ENCODE measurements at regions not wholly inside any gene's neighbourhood (a gene's known extent, or its start where the extent isn't known, plus 50 kb on each side); places are given as distances from the start of the nearest gene placed in this dataset.
A peak's percentile ranks its signal among the peaks of the same experiment; 100 is the strongest.
"Not testable (repeated sequence)": the region's sequence is repeated elsewhere in the genome, so short reads cannot be mapped to it uniquely, and the experiment has no call there.

DNA sequence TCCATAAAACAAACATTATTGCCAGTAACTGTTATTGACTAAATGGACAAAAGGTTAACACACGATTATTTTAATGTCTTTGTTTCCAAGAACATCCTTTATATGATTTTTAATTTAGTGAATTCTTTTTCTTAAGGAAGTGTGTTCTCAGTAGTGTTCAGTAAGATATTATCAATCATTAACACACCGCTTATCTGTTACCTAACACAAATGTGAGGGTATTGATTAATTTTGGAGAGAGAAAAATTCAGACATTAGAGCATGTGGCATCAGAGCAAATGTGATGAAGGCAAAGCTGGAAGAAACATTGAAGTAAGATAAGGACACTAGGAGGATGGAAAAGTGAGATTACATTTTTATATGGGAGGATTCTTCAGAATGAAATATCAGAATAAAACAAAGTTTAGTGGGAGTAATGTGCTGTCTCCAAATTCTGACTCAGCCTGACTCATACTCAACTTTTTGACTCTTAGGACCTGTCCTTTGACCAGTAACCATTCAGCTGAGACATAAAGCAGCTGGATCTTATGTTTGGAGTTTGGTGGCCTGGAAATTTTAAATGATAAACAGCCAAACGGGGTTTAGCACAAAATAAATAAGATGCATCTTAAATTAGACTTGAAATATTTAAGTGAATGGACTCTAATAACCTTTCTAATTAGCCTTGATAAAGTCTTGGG is 348.6 kb downstream of the CD109 start:
- no peak overlapping the region for H3K4me3 ChIP-seq (ENCODE audit: low read depth, low read length)
- peak; percentile 62 for DNase-seq (ENCODE audit: low read depth)
- TF ChIP-seq, protein P1, sequence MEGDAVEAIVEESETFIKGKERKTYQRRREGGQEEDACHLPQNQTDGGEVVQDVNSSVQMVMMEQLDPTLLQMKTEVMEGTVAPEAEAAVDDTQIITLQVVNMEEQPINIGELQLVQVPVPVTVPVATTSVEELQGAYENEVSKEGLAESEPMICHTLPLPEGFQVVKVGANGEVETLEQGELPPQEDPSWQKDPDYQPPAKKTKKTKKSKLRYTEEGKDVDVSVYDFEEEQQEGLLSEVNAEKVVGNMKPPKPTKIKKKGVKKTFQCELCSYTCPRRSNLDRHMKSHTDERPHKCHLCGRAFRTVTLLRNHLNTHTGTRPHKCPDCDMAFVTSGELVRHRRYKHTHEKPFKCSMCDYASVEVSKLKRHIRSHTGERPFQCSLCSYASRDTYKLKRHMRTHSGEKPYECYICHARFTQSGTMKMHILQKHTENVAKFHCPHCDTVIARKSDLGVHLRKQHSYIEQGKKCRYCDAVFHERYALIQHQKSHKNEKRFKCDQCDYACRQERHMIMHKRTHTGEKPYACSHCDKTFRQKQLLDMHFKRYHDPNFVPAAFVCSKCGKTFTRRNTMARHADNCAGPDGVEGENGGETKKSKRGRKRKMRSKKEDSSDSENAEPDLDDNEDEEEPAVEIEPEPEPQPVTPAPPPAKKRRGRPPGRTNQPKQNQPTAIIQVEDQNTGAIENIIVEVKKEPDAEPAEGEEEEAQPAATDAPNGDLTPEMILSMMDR (IDR thresholded peaks at IDR 0.05; ENCODE audit: insufficient read depth, low read length), result no peak

DNA sequence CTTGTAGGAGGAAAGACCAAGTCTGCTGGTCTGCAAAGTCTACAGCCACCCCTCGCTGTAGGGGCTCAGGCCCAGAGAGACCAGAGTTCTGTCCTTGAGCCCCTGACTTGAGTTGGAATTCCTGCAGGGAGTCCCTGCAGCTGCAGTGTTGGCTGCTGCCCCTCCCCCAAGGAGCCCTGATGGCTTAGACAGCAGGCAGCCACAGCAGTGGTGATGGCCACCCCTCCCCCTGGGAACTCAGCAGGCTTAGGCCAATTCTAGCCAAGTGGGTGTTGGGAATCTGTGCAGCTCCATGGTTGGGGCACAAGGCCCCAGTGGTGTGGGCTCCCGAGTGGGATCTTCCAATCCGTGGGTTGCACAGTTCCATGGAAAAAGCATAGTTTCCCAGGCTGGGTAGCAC is 345.4 kb downstream of the CD109 start:
- no peak overlapping the region for H3K4me3 ChIP-seq (ENCODE audit: low read depth, low read length)
- TF ChIP-seq, protein P1 (IDR thresholded peaks at IDR 0.05; ENCODE audit: insufficient read depth, low read length), result no peak
- no peak for DNase-seq (ENCODE audit: low read depth)

DNA sequence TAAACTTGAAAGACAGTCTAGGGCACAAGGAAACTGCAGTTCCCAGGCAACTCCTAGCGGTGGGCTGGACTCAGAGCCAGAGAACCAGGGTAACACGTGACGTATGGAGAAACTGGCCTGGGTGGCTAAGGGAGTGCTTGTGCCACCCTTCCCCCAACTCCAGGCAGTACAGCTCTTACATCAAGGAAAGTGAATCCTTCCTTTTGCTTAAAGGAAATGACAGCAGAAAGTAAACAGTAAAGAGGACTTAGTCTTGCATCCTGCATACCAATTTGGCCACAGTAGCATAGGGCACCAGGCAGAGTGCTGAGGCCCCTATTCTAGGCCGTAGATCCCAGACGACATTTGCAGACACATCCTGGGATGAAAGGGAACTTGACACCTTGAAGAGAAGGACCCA is 322.8 kb downstream of the CD109 start:
- H3K4me3 ChIP-seq (ENCODE audit: low read depth, low read length), result no peak overlapping the region
- TF ChIP-seq, protein P1 (IDR thresholded peaks at IDR 0.05; ENCODE audit: insufficient read depth, low read length), result no peak
- no peak for DNase-seq (ENCODE audit: low read depth)

DNA sequence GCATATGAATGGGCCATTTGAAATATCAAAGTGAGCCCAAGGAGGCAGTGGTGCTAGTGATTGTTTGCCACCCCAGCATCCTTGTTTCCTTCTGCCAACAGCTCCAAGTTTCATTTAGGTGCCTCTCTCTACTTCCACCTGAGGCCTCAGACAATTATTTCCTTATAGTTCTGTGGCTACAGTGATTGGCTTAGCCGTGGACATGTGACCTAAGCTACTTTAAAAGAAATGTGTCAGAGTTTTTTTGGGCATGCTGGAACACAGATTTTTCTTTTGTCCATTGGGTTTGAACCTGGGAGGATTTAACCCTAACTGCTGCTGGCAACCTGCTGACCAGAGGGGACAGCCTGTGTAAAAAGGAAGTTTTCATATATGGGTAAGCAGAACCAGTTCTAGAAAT is 319.4 kb downstream of the CD109 start:
- no peak overlapping the region for H3K4me3 ChIP-seq (ENCODE audit: low read depth, low read length)
- DNase-seq (ENCODE audit: low read depth), result no peak
- TF ChIP-seq, protein P1 (IDR thresholded peaks at IDR 0.05; ENCODE audit: insufficient read depth, low read length), result no peak

DNA sequence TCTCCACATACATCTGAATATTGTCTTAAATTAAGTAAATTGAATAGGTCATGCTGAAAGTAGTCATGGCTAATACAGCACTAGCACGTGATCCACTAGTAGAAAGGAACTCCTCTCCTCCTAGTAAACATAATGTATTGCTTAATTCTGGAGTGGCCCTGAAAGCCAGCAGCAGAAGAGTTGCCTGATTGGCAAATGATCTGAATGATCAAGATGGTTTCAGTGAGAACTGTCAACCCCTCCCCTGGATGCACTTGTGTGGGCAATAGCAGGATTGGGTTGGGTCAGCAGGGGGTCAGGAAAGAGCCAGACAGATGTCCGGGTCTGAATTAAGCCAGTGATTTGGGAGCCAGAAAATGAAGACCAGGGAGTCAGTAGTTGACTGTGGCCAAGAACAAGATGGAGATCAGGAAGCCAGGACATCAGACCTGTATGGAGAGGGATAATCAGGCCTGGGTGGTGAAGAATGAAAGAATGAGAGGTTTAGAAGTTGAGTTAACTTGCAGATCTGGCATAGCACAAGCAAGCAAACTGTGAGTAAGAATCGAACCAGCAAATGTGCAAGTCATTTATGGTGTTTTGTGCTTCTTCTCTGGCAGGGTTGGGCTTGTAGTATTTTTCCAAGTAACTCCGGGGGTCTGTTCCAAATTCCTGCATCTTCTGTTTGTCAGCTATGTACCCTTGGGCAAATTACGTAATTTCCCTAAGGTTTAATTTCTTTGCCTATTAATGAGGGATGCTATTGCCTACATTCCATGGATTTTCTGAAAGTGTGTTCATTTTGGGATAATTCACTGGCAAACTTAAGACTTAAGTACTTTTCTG is 304.9 kb downstream of the CD109 start:
- H3K4me3 ChIP-seq (ENCODE audit: low read depth, low read length), result no peak overlapping the region
- TF ChIP-seq, protein P1 (IDR thresholded peaks at IDR 0.05; ENCODE audit: insufficient read depth, low read length), result no peak
- no peak for DNase-seq (ENCODE audit: low read depth)

DNA sequence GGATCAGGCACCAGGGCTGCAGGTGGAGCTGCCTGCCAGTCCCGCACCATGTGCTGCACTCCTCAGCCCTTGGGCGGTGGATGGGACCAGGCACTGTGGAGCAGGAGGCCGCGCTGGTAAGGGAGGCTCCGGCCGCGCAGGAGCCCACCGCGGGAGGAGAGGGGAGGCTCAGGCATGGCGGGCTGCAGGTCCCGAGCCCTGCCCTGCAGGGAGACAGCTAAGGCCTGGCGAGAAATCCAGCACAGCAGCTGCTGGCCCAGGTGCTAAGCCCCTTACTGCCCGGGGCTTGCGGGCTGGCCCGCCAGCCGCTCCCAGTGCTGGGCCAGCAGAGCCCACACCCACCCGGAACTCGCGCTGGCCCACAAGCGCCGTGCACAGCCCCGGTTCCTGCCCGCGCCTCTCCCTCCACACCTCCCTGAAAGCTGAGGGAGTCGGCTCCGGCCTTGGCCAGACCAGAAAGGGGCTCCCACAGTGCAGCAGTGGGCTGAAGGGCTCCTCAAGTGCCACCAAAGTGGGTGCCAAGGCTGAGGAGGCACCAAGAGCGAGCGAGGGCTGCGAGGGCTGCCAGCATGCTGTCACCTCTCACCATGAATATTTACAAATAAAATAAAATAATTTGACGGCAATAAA is 294.7 kb downstream of the CD109 start:
- H3K4me3 ChIP-seq (ENCODE audit: low read depth, low read length); DNase-seq (ENCODE audit: low read depth): not testable (repeated sequence)

DNA sequence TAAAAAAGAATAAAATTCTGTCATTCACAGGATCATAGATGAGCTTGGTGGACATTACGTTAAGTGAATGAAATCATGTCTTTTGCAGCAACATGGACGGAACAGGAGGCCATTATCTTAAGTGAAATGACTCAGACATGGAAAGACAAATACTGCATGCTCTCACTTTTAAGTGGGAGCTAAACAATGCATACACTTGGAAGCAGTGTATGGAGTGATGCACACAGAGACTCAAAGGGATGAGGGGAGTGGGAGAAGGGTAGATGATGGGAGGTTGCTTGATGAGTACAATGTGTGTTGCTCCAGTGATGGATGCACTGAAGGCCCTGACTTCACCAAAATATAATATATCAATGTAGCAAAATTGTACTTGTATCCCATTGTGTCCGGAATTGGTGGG is 293.4 kb downstream of the CD109 start:
- H3K4me3 ChIP-seq (ENCODE audit: low read depth, low read length), result no peak overlapping the region
- DNase-seq (ENCODE audit: low read depth), result no peak
- TF ChIP-seq, protein P1 (IDR thresholded peaks at IDR 0.05; ENCODE audit: insufficient read depth, low read length), result no peak

All from fibroblast of the aortic adventitia (primary cell).